ENCODE measurements at regions not wholly inside any gene's neighbourhood (a gene's known extent, or its start where the extent isn't known, plus 50 kb on each side); places are given as distances from the start of the nearest gene placed in this dataset.

- Histone ChIP-seq H3K27me3 (ENCODE audit: control insufficient read depth in 3 of 3, insufficient read depth in 3 of 3, low read length in 2 of 3) (no peaks in the 10 kb centered on the region), H3K36me3 (ENCODE audit: control insufficient read depth in 4 of 4, insufficient read depth in 4 of 4, low read length in 4 of 4) (no peaks in the 10 kb centered on the region), H3K9me3 (ENCODE audit: control insufficient read depth in 4 of 4, insufficient read depth in 3 of 4, low read length in 3 of 4) (no peaks in the 10 kb centered on the region), H3K4me3 (no peak overlapping the region), H3K4me1 (ENCODE audit: control insufficient read depth in 5 of 5, insufficient read depth in 5 of 5, low read length in 5 of 5) (no peaks in the 10 kb centered on the region), H3K27ac (ENCODE audit: low read depth in 1 of 2, low read length in 1 of 2) (no peak overlapping the region), H3K9ac (ENCODE audit: insufficient read depth in 1 of 2, low read length in 2 of 2) (no peak overlapping the region)
- no peak for TF ChIP-seq CTCF (IDR thresholded peaks at IDR 0.05; ENCODE audit: control extremely low read depth, extremely low read depth)
- no peak for DNase-seq
- ATAC-seq (ENCODE audit: insufficient read depth, low FRiP score) = no peak
- 44 to 78% methylated on average over 2 of the region's 2 CpGs for WGBS, 2 donors
Measured at GRCh38 chr7:118642396-118642795, 417.9 kb downstream of the ANKRD7 start.

- H3K27me3 ChIP-seq (ENCODE audit: control insufficient read depth in 3 of 3, insufficient read depth in 3 of 3, low read length in 2 of 3) = no peaks in the 10 kb centered on the region
- H3K9me3 ChIP-seq (ENCODE audit: control insufficient read depth in 4 of 4, insufficient read depth in 3 of 4, low read length in 3 of 4) = no peaks in the 10 kb centered on the region
- no peak for ATAC-seq (ENCODE audit: insufficient read depth, low FRiP score)
- DNase-seq = no peak
- H3K4me1 ChIP-seq (ENCODE audit: control insufficient read depth in 5 of 5, insufficient read depth in 5 of 5, low read length in 5 of 5) = no peaks in the 10 kb centered on the region
- no peak for TF ChIP-seq CTCF (IDR thresholded peaks at IDR 0.05; ENCODE audit: control extremely low read depth, extremely low read depth)
- no peak overlapping the region for H3K9ac ChIP-seq (ENCODE audit: insufficient read depth in 1 of 2, low read length in 2 of 2)
- no peaks in the 10 kb centered on the region for H3K36me3 ChIP-seq (ENCODE audit: control insufficient read depth in 4 of 4, insufficient read depth in 4 of 4, low read length in 4 of 4)
- H3K27ac ChIP-seq (ENCODE audit: low read depth in 1 of 2, low read length in 1 of 2) = no peak overlapping the region
- H3K4me3 ChIP-seq = no peak overlapping the region
Measured at GRCh38 chr7:118644346-118644745, 419.8 kb downstream of the ANKRD7 start.

GRCh38 chr7:118648002-118648401 is 423.5 kb downstream of the ANKRD7 start:
- Histone ChIP-seq H3K36me3 (ENCODE audit: control insufficient read depth in 4 of 4, insufficient read depth in 4 of 4, low read length in 4 of 4) (no peaks in the 10 kb centered on the region), H3K27ac (ENCODE audit: low read depth in 1 of 2, low read length in 1 of 2) (no peak overlapping the region), H3K9ac (ENCODE audit: insufficient read depth in 1 of 2, low read length in 2 of 2) (no peak overlapping the region), H3K9me3 (ENCODE audit: control insufficient read depth in 4 of 4, insufficient read depth in 3 of 4, low read length in 3 of 4) (peaks cover 0 to 2% (median 0%) of the 10 kb centered on the region in 4 donors), H3K4me3 (no peak overlapping the region), H3K4me1 (ENCODE audit: control insufficient read depth in 5 of 5, insufficient read depth in 5 of 5, low read length in 5 of 5) (no peaks in the 10 kb centered on the region), H3K27me3 (ENCODE audit: control insufficient read depth in 3 of 3, insufficient read depth in 3 of 3, low read length in 2 of 3) (no peaks in the 10 kb centered on the region)
- TF ChIP-seq CTCF (IDR thresholded peaks at IDR 0.05; ENCODE audit: control extremely low read depth, extremely low read depth) = no peak
- 88% methylated on average over 2 of the region's 2 CpGs for WGBS, 2 donors
- ATAC-seq (ENCODE audit: insufficient read depth, low FRiP score) (no peak), DNase-seq (peak in 1 of 3 donors; percentile 6)

GRCh38 chr7:118657391-118658005 is 433.0 kb downstream of the ANKRD7 start:
- 77 to 87% methylated on average over 5 of the region's 5 CpGs for WGBS, 2 donors
- no peak for TF ChIP-seq CTCF (IDR thresholded peaks at IDR 0.05; ENCODE audit: control extremely low read depth, extremely low read depth)
- Histone ChIP-seq H3K9ac (ENCODE audit: insufficient read depth in 1 of 2, low read length in 2 of 2) (no peak overlapping the region), H3K9me3 (ENCODE audit: control insufficient read depth in 4 of 4, insufficient read depth in 3 of 4, low read length in 3 of 4) (no peaks in the 10 kb centered on the region), H3K36me3 (ENCODE audit: control insufficient read depth in 4 of 4, insufficient read depth in 4 of 4, low read length in 4 of 4) (no peaks in the 10 kb centered on the region), H3K27ac (ENCODE audit: low read depth in 1 of 2, low read length in 1 of 2) (no peak overlapping the region), H3K4me3 (no peak overlapping the region), H3K4me1 (ENCODE audit: control insufficient read depth in 5 of 5, insufficient read depth in 5 of 5, low read length in 5 of 5) (no peaks in the 10 kb centered on the region), H3K27me3 (ENCODE audit: control insufficient read depth in 3 of 3, insufficient read depth in 3 of 3, low read length in 2 of 3) (no peaks in the 10 kb centered on the region)
- no peak for ATAC-seq (ENCODE audit: insufficient read depth, low FRiP score)
- no peak for DNase-seq
